ENCODE measurements at regions not wholly inside any gene's neighbourhood (a gene's known extent, or its start where the extent isn't known, plus 50 kb on each side); places are given as distances from the start of the nearest gene placed in this dataset.

GRCh38 chr2:194363295-194363694 lies 1293.7 kb upstream of the SLC39A10 start:
- H4K5ac ChIP-seq (ENCODE audit: insufficient read length, low read depth, low read length) = no peak overlapping the region
- H3K9me3 ChIP-seq (ENCODE audit: insufficient read depth in 2 of 2, low read depth in 1 of 2, low read length in 1 of 2) = peaks cover 0 to 5% of the 10 kb centered on the region in 2 experiments; a peak in 1 of 4 replicates
- no peak for FAIRE-seq
- H3K56ac ChIP-seq (replicated peaks; ENCODE audit: insufficient read length, low read depth, low read length) = no peak overlapping the region
- no peaks in the 10 kb centered on the region for H3K79me1 ChIP-seq (ENCODE audit: low read depth, low read length)
- no peak overlapping the region for H2BK12ac ChIP-seq (ENCODE audit: low read depth, low read length)
- H2BK5ac ChIP-seq (ENCODE audit: low read depth, low read length) = no peak overlapping the region
- no peak overlapping the region for H2AFZ ChIP-seq (ENCODE audit: low read length)
- H3K9ac ChIP-seq (replicated peaks in 1 of 4; ENCODE audit: extremely low read depth in 1 of 4, low read depth in 3 of 4, low read length in 3 of 4) = no peak overlapping the region
- no peak overlapping the region for H3K4me2 ChIP-seq (ENCODE audit: insufficient read depth in 1 of 2, low read depth in 2 of 2, low read length in 2 of 2)
- no peaks in the 10 kb centered on the region for H3K23me2 ChIP-seq (ENCODE audit: low read depth, low read length)
- H3K4me1 ChIP-seq (replicated peaks in 1 of 4; ENCODE audit: control insufficient read depth in 3 of 4, insufficient read depth in 4 of 4, low read length in 3 of 4) = no peaks in the 10 kb centered on the region
- H3K36me3 ChIP-seq (ENCODE audit: control insufficient read depth in 2 of 4, insufficient read depth in 4 of 4, low read length in 3 of 4) = no peaks in the 10 kb centered on the region
- no peak overlapping the region for H4K91ac ChIP-seq (replicated peaks; ENCODE audit: insufficient read length, low read length)
- no peak overlapping the region for H2BK20ac ChIP-seq (ENCODE audit: low read length)
- no peak overlapping the region for H4K8ac ChIP-seq (ENCODE audit: extremely low read depth, insufficient read depth, low read length)
- no peak overlapping the region for H3K4me3 ChIP-seq (ENCODE audit: extremely low read depth in 1 of 4, insufficient read depth in 2 of 4, low read depth in 3 of 4, low read length in 4 of 4)
- no peaks in the 10 kb centered on the region for H3K79me2 ChIP-seq (ENCODE audit: control insufficient read depth in 1 of 2, insufficient read depth in 2 of 2, low read length in 2 of 2)
- no peak overlapping the region for H3K27ac ChIP-seq (ENCODE audit: low read depth, low read length)
- POLR2A ChIA-PET (ENCODE audit: partially characterized antibody) = no interaction called here
- no peaks in the 10 kb centered on the region for H3K27me3 ChIP-seq (replicated peaks in 1 of 4; ENCODE audit: control insufficient read depth in 3 of 4, extremely low read depth in 1 of 4, insufficient read depth in 3 of 4, low read length in 3 of 4)
- H2BK15ac ChIP-seq (ENCODE audit: low read length) = no peak overlapping the region
- no peak overlapping the region for H2AK5ac ChIP-seq (ENCODE audit: low read depth, low read length)
- H4K20me1 ChIP-seq (replicated peaks in 1 of 2; ENCODE audit: control insufficient read depth in 1 of 2, insufficient read depth in 2 of 2, low read length in 2 of 2) = no peaks in the 10 kb centered on the region
- H3K18ac ChIP-seq (ENCODE audit: extremely low read depth, low read length) = no peak overlapping the region
- no peak overlapping the region for H3K4ac ChIP-seq (replicated peaks; ENCODE audit: insufficient read length, low read depth, low read length)
- H3K14ac ChIP-seq (ENCODE audit: insufficient read length) = no peak overlapping the region
- DNase-seq (ENCODE audit: low read depth in 1 of 2, low spot score in 2 of 2) = no peak
- CTCF ChIA-PET (ENCODE audit: partially characterized antibody) = interaction anchor here (0.6 kb wide), 1 partner anchor 197 kb away, joined by 3 read pairs; no protein-coding TSS in a partner anchor
- no peak overlapping the region for H2BK120ac ChIP-seq (replicated peaks; ENCODE audit: low read depth, low read length)
- H3K23ac ChIP-seq (ENCODE audit: insufficient read length) = no peak overlapping the region
- TF ChIP-seq RFX5 (IDR thresholded peaks at IDR 0.05; ENCODE audit: borderline replicate concordance, low read depth, low read length) = no peak
- TF ChIP-seq TBP (IDR thresholded peaks at IDR 0.05; ENCODE audit: low read depth, low read length) = no peak
- TF ChIP-seq NANOG (IDR thresholded peaks at IDR 0.05; ENCODE audit: insufficient read depth, low read depth, low read length, poor library complexity, severe bottlenecking) = no peak
- no peak for TF ChIP-seq SRF (IDR thresholded peaks at IDR 0.05; ENCODE audit: low read depth, low read length)
- no peak for TF ChIP-seq BRCA1 (IDR thresholded peaks at IDR 0.05; ENCODE audit: low read depth, low read length)
- no peak for TF ChIP-seq E2F6 (IDR thresholded peaks at IDR 0.05)
